PC-3 (cell line): ENCODE measurements at regions not wholly inside any gene's neighbourhood (a gene's known extent, or its start where the extent isn't known, plus 50 kb on each side); places are given as distances from the start of the nearest gene placed in this dataset.

Experiments used
- ATAC-seq: fragments of 200-7000 bp; cut with Tn5 transposase; 2 replicates; pipeline ENCODE4 v1.9.1; 2020; ENCODE audit warnings: mild to moderate bottlenecking, moderate library complexity
- BruUV-seq: library from RNA; stranded (reverse); fragments of 400-500 nt; replicated peaks from 2 replicates; lab custom pipeline; 2021; lab: Mats Ljungman, UMichigan
- CTCF ChIA-PET: fragments of 300-600 bp; sonication (Branson Sonifier 250); formaldehyde crosslinking; loops from one replicate; lab custom pipeline; 2022; ENCODE audit warnings: antibody characterized with exemption; lab: Charles Lee
- POLR2A ChIA-PET: fragments of 300-600 bp; sonication (Branson Sonifier 250); formaldehyde crosslinking; loops from one replicate; lab custom pipeline; 2022; ENCODE audit warnings: antibody characterized with exemption; ENCODE audit not compliant: unreplicated experiment; lab: Charles Lee
- DNase-seq: peaks from one replicate; pipeline ENCODE4 v3.0.0-alpha.2; 2015
- H2AFZ ChIP-seq: fragments of 300-600 bp; sonication (generic); 2 replicates; pipeline ENCODE4 v1.6.0; 2016; ENCODE audit warnings: antibody characterized with exemption, low read length
- H3F3A ChIP-seq: fragments of 300-600 bp; sonication (generic); one replicate; pipeline ENCODE4 v1.6.0; 2017; ENCODE audit warnings: antibody characterized with exemption, low read length, control low read depth, mild to moderate bottlenecking; ENCODE audit not compliant: unreplicated experiment
- H3K27ac ChIP-seq: fragments of 300-600 bp; sonication (generic); 2 replicates; pipeline ENCODE4 v1.5.1; 2016; ENCODE audit warnings: mild to moderate bottlenecking, low read length
- H3K27me3 ChIP-seq: fragments of 300-600 bp; sonication (generic); 2 replicates; pipeline ENCODE4 v1.6.1; 2016; ENCODE audit warnings: low read length, mixed read lengths
- H3K36me3 ChIP-seq: fragments of 300-600 bp; sonication (generic); 2 replicates; pipeline ENCODE4 v1.6.1; 2016; ENCODE audit warnings: low read depth, mixed run types, low read length, mixed read lengths
- H3K4me1 ChIP-seq: fragments of 300-600 bp; sonication (generic); 2 replicates; pipeline ENCODE4 v1.5.1; 2016; ENCODE audit warnings: low read length; ENCODE audit not compliant: insufficient read depth
- H3K4me2 ChIP-seq: fragments of 300-600 bp; sonication (generic); 2 replicates; pipeline ENCODE4 v1.6.0; 2016; ENCODE audit warnings: low read length
- H3K4me3 ChIP-seq: fragments of 300-600 bp; sonication (generic); 2 replicates; pipeline ENCODE4 v1.5.1; 2016; ENCODE audit warnings: mild to moderate bottlenecking, low read length, mixed read lengths
- H3K79me2 ChIP-seq: fragments of 300-600 bp; sonication (generic); 2 replicates; pipeline ENCODE4 v1.6.1; 2017; ENCODE audit warnings: low read length, mixed read lengths
- H3K9ac ChIP-seq: fragments of 300-600 bp; sonication (generic); 2 replicates; pipeline ENCODE4 v1.6.0; 2016; ENCODE audit warnings: mild to moderate bottlenecking, low read length
- H3K9me2 ChIP-seq: fragments of 300-600 bp; sonication (generic); replicated peaks from 2 replicates; pipeline ENCODE4 v1.6.1; 2016; ENCODE audit warnings: mixed run types, low read length, mixed read lengths
- H3K9me3 ChIP-seq: fragments of 300-600 bp; sonication (generic); 2 replicates; pipeline ENCODE4 v1.6.1; 2016; ENCODE audit warnings: low read length, mixed read lengths
- H4K20me1 ChIP-seq: fragments of 300-600 bp; sonication (generic); 2 replicates; pipeline ENCODE4 v1.6.1; 2016; ENCODE audit warnings: low read length, mixed read lengths
- CTCF ChIP-seq: fragments of 300-600 bp; sonication (generic); conservative IDR thresholded peaks from 2 replicates; pipeline ENCODE4 v1.5.1; 2017; ENCODE audit warnings: antibody characterized with exemption, low read depth, mild to moderate bottlenecking, low read length
- EZH2 ChIP-seq: fragments of 300-600 bp; sonication (generic); IDR thresholded peaks from one replicate; pipeline ENCODE4 v1.6.1; 2017; ENCODE audit warnings: antibody characterized with exemption, mild to moderate bottlenecking, low read length; ENCODE audit not compliant: unreplicated experiment
- EZH2phosphoT487 ChIP-seq: fragments of 300-600 bp; sonication (generic); IDR thresholded peaks from 2 replicates; pipeline ENCODE4 v1.6.1; 2018; ENCODE audit warnings: mild to moderate bottlenecking, antibody characterized with exemption, low read length, borderline replicate concordance
- intact Hi-C: fragments of 100-400 bp; cut with micrococcal nuclease; formaldehyde crosslinking; loops from 2 replicates; pipeline ENCODE4 v1.9.0; 2023

GRCh38 chr1:187771396-187771795, 942.6 kb downstream of the PLA2G4A start:
- ATAC-seq = no peak
- intact Hi-C loops = no loop called here
- no peaks in the 10 kb centered on the region for H3K9me2 ChIP-seq
- no peaks in the 10 kb centered on the region for H3F3A ChIP-seq
- no peaks in the 10 kb centered on the region for H3K36me3 ChIP-seq
- H4K20me1 ChIP-seq = no peaks in the 10 kb centered on the region
- no peak overlapping the region for H3K4me3 ChIP-seq
- ChIA-PET CTCF (no interaction called here), POLR2A (no interaction called here)
- BruUV-seq = no TSS peak
- H3K79me2 ChIP-seq = no peaks in the 10 kb centered on the region
- H3K9me3 ChIP-seq = no peaks in the 10 kb centered on the region
- H2AFZ ChIP-seq = no peak overlapping the region
- H3K27ac ChIP-seq = no peak overlapping the region
- no peaks in the 10 kb centered on the region for H3K27me3 ChIP-seq
- H3K4me1 ChIP-seq = no peaks in the 10 kb centered on the region
- no peak overlapping the region for H3K4me2 ChIP-seq
- DNase-seq = no peak
- no peak overlapping the region for H3K9ac ChIP-seq
- TF ChIP-seq EZH2 (no peak), EZH2phosphoT487 (no peak), CTCF (no peak)

- BruUV-seq = no TSS peak
- H4K20me1 ChIP-seq = no peaks in the 10 kb centered on the region
- no peak for DNase-seq
- no peaks in the 10 kb centered on the region for H3K36me3 ChIP-seq
- intact Hi-C loops = no loop called here
- POLR2A ChIA-PET = no interaction called here
- H3K27me3 ChIP-seq = no peaks in the 10 kb centered on the region
- H3K4me3 ChIP-seq = no peak overlapping the region
- no peaks in the 10 kb centered on the region for H3K9me2 ChIP-seq
- no peaks in the 10 kb centered on the region for H3K4me1 ChIP-seq
- H3K4me2 ChIP-seq = no peak overlapping the region
- no peak overlapping the region for H3K9ac ChIP-seq
- H3K9me3 ChIP-seq = no peaks in the 10 kb centered on the region
- ATAC-seq = no peak
- no peaks in the 10 kb centered on the region for H3K79me2 ChIP-seq
- H3F3A ChIP-seq = no peaks in the 10 kb centered on the region
- TF ChIP-seq EZH2 = no peak
- no peak for TF ChIP-seq CTCF
- TF ChIP-seq EZH2phosphoT487 = no peak
- no peak overlapping the region for H2AFZ ChIP-seq
- CTCF ChIA-PET = no interaction called here
- no peak overlapping the region for H3K27ac ChIP-seq
Observed at GRCh38 chr1:187773168-187773567, 944.4 kb downstream of the PLA2G4A start.

GRCh38 chr1:187787736-187788135, 959.0 kb downstream of the PLA2G4A start:
- no TSS peak for BruUV-seq
- intact Hi-C loops = no loop called here
- ChIA-PET CTCF (no interaction called here), POLR2A (no interaction called here)
- Histone ChIP-seq H3K27ac (no peak overlapping the region), H3K27me3 (no peaks in the 10 kb centered on the region), H4K20me1 (no peaks in the 10 kb centered on the region), H2AFZ (no peak overlapping the region), H3K79me2 (no peaks in the 10 kb centered on the region), H3K4me1 (no peaks in the 10 kb centered on the region), H3K9me2 (no peaks in the 10 kb centered on the region), H3K9me3 (no peaks in the 10 kb centered on the region), H3K36me3 (no peaks in the 10 kb centered on the region), H3K4me2 (no peak overlapping the region), H3K4me3 (no peak overlapping the region), H3K9ac (no peak overlapping the region), H3F3A (no peaks in the 10 kb centered on the region)
- TF ChIP-seq CTCF = no peak
- TF ChIP-seq EZH2phosphoT487 = no peak
- TF ChIP-seq EZH2 = no peak
- no peak for DNase-seq
- ATAC-seq = no peak
